B cell (primary cell): ENCODE measurements at regions not wholly inside any gene's neighbourhood (a gene's known extent, or its start where the extent isn't known, plus 50 kb on each side); places are given as distances from the start of the nearest gene placed in this dataset.

Experiments
- ATAC-seq: fragments of 200-7000 bp; cut with Tn5 transposase; one replicate; pipeline ENCODE4 v1.10.0; 2021; ENCODE audit warnings: low read depth, mild to moderate bottlenecking, moderate number of reproducible peaks, moderate library complexity
- CTCF ChIA-PET: fragments of 350-600 bp; sonication (Branson Sonifier 250); formaldehyde crosslinking; loops from one replicate; lab custom pipeline; 2021; ENCODE audit warnings: antibody characterized with exemption, inconsistent platforms; lab: Charles Lee
- POLR2A ChIA-PET: fragments of 350-600 bp; sonication (Branson Sonifier 250); formaldehyde crosslinking; loops from one replicate; lab custom pipeline; 2021; ENCODE audit warnings: antibody characterized with exemption; lab: Charles Lee
- DNase-seq: peaks from one replicate; pipeline ENCODE4 v3.0.0; 2013
- H2AFZ ChIP-seq: 2 replicates; pipeline ENCODE4 v1.6.1; 2012; ENCODE audit warnings: mild to moderate bottlenecking, low read depth, low read length; ENCODE audit not compliant: insufficient read depth, poor library complexity, severe bottlenecking
- H3K27ac ChIP-seq, 2 donors: 1 replicate in 1 of 2; 2 replicates in 1 of 2; pipeline ENCODE4 v1.5.1; 2012 to 2013; ENCODE audit warnings: low read length in 2 of 2, mild to moderate bottlenecking in 2 of 2, moderate library complexity in 1 of 2
- H3K27me3 ChIP-seq, 4 experiments: fragments of 200-600 bp in 1 of 4; sonication (generic) in 1 of 4; replicated peaks in 1 of 4; 1 replicate in 2 of 4; 2 replicates in 2 of 4; pipeline versions ENCODE4 v1.6.1 to v1.7.0; 2013 to 2016; ENCODE audit warnings: low read length in 3 of 4, mild to moderate bottlenecking in 2 of 4, mixed read lengths in 1 of 4, moderate library complexity in 1 of 4; ENCODE audit not compliant: insufficient read depth in 4 of 4, control insufficient read depth in 3 of 4; ENCODE audit errors: control extremely low read depth in 1 of 4
- H3K36me3 ChIP-seq, 2 experiments: replicated peaks in 1 of 2; 1 replicate in 1 of 2; 2 replicates in 1 of 2; pipeline versions ENCODE4 v1.6.1 to v1.7.1; 2013; ENCODE audit warnings: low read length in 1 of 2; ENCODE audit not compliant: insufficient read depth in 2 of 2, control insufficient read depth in 1 of 2; ENCODE audit errors: control extremely low read depth in 1 of 2, extremely low read depth in 1 of 2
- H3K4me1 ChIP-seq, 2 donors: fragments of 200-600 bp in 1 of 2; sonication (generic) in 1 of 2; 1 replicate in 1 of 2; 2 replicates in 1 of 2; pipeline versions ENCODE4 v1.5.1 to v1.6.1; 2013 to 2017; ENCODE audit warnings: low read length in 2 of 2; ENCODE audit not compliant: control insufficient read depth in 2 of 2, insufficient read depth in 2 of 2
- H3K4me2 ChIP-seq: replicated peaks from 2 replicates; pipeline ENCODE3; 2012; ENCODE audit warnings: mild to moderate bottlenecking, low read depth, low read length; ENCODE audit not compliant: poor library complexity, severe bottlenecking
- H3K4me3 ChIP-seq, 5 experiments: fragments of 200-600 bp in 1 of 5; sonication (generic) in 1 of 5; 1 replicate in 3 of 5; 2 replicates in 2 of 5; pipeline versions ENCODE4 v1.5.1 to v1.7.0; 2011 to 2016; ENCODE audit warnings: low read length in 4 of 5, mild to moderate bottlenecking in 4 of 5, low read depth in 2 of 5, control low read depth in 1 of 5, moderate library complexity in 1 of 5; ENCODE audit not compliant: insufficient read depth in 1 of 5; ENCODE audit errors: control extremely low read depth in 1 of 5, extremely low read depth in 1 of 5
- H3K79me2 ChIP-seq: fragments of 200-600 bp; sonication (generic); one replicate; pipeline ENCODE4 v1.6.0; 2016; ENCODE audit warnings: low read length; ENCODE audit not compliant: control insufficient read depth, insufficient read depth
- H3K9ac ChIP-seq: fragments of 200-600 bp; sonication (generic); 2 replicates; pipeline ENCODE4 v1.6.1; 2017; ENCODE audit warnings: mild to moderate bottlenecking, low read length, moderate library complexity
- H3K9me3 ChIP-seq, 3 donors: one replicate each; pipeline versions ENCODE4 v1.6.1 to v1.7.1; 2013; ENCODE audit warnings: low read length in 2 of 3; ENCODE audit not compliant: control insufficient read depth in 2 of 3, insufficient read depth in 1 of 3; ENCODE audit errors: control extremely low read depth in 1 of 3
- H4K20me1 ChIP-seq: 2 replicates; pipeline ENCODE4 v1.6.0; 2012; ENCODE audit warnings: mild to moderate bottlenecking, low read length; ENCODE audit not compliant: insufficient read depth, control insufficient read depth, poor library complexity, severe bottlenecking
- H3K27ac Mint-ChIP-seq: one replicate; pipeline ENCODE4 v1.8.0; 2021; ENCODE audit warnings: mixed read lengths
- H3K27me3 Mint-ChIP-seq: one replicate; pipeline ENCODE4 v1.8.0; 2021; ENCODE audit warnings: mixed read lengths
- H3K4me1 Mint-ChIP-seq: one replicate; pipeline ENCODE4 v1.8.0; 2021; ENCODE audit warnings: mixed read lengths
- H3K4me3 Mint-ChIP-seq: one replicate; pipeline ENCODE4 v1.8.0; 2021; ENCODE audit warnings: mixed read lengths
- H3K9me3 Mint-ChIP-seq: one replicate; pipeline ENCODE4 v1.8.0; 2022; ENCODE audit warnings: mixed read lengths; ENCODE audit not compliant: insufficient read depth
- EZH2 ChIP-seq: IDR thresholded peaks from 2 replicates; pipeline ENCODE4 v1.6.1; 2012; ENCODE audit warnings: borderline replicate concordance, low read depth, mild to moderate bottlenecking, moderate library complexity, low read length; ENCODE audit not compliant: insufficient read depth, poor library complexity, severe bottlenecking
- WGBS: methylation state at CpG from one replicate; pipeline ENCODE4 v1.1.5; 2013; ENCODE audit warnings: missing lambda C conversion rate; ENCODE audit not compliant: insufficient coverage; 5-methylcytosine and 5-hydroxymethylcytosine counted together
- intact Hi-C: fragments of 100-400 bp; cut with micrococcal nuclease; formaldehyde crosslinking; loops from one replicate; pipeline ENCODE4 v1.10.0; 2022
- TF ChIP-seq, protein P1 (sequence below): fragments of 200-600 bp; IDR thresholded peaks from one replicate; pipeline ENCODE4 v1.8.0; 2022; ENCODE audit warnings: antibody characterized with exemption, mild to moderate bottlenecking

DNA sequence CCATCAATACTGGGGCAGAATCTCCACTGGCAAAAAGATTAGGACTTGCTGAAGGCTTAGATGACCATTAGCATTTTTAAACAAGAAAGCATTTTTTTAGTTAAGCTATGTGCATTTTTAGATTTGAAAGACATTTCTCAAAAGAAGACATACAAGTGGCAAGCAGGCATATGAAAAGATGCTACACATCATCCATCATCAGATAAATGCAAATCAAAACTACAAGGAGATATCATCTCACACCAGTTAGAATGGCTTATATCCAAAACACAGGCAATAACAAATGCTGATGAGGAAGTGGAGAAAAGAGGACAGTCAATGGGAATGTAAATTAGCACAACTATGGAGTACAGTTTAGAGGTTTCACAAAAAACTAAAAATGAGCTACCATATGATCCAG is 195.6 kb upstream of the TNC start:
- H3K4me1 ChIP-seq, result no peaks in the 10 kb centered on the region
- no peak overlapping the region for H3K27ac Mint-ChIP-seq
- intact Hi-C loops, result no loop called here
- POLR2A ChIA-PET, result no interaction called here
- no peak overlapping the region for H3K4me2 ChIP-seq
- no peaks in the 10 kb centered on the region for H3K36me3 ChIP-seq
- H3K9me3 ChIP-seq, result no peaks in the 10 kb centered on the region
- no peaks in the 10 kb centered on the region for H3K4me1 Mint-ChIP-seq
- H3K79me2 ChIP-seq, result no peaks in the 10 kb centered on the region
- CTCF ChIA-PET, result no interaction called here
- no peak overlapping the region for H2AFZ ChIP-seq
- no peak for DNase-seq
- H3K9me3 Mint-ChIP-seq, result peaks cover 1% of the 10 kb centered on the region
- H3K9ac ChIP-seq, result no peak overlapping the region
- no peak overlapping the region for H3K27ac ChIP-seq
- no peaks in the 10 kb centered on the region for H3K27me3 ChIP-seq
- H3K4me3 Mint-ChIP-seq, result no peak overlapping the region
- H3K27me3 Mint-ChIP-seq, result no peaks in the 10 kb centered on the region
- no peak for ATAC-seq
- H4K20me1 ChIP-seq, result no peaks in the 10 kb centered on the region
- no peak for TF ChIP-seq EZH2
- TF ChIP-seq, protein P1, sequence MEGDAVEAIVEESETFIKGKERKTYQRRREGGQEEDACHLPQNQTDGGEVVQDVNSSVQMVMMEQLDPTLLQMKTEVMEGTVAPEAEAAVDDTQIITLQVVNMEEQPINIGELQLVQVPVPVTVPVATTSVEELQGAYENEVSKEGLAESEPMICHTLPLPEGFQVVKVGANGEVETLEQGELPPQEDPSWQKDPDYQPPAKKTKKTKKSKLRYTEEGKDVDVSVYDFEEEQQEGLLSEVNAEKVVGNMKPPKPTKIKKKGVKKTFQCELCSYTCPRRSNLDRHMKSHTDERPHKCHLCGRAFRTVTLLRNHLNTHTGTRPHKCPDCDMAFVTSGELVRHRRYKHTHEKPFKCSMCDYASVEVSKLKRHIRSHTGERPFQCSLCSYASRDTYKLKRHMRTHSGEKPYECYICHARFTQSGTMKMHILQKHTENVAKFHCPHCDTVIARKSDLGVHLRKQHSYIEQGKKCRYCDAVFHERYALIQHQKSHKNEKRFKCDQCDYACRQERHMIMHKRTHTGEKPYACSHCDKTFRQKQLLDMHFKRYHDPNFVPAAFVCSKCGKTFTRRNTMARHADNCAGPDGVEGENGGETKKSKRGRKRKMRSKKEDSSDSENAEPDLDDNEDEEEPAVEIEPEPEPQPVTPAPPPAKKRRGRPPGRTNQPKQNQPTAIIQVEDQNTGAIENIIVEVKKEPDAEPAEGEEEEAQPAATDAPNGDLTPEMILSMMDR, result no peak
- H3K4me3 ChIP-seq, result no peak overlapping the region

DNA sequence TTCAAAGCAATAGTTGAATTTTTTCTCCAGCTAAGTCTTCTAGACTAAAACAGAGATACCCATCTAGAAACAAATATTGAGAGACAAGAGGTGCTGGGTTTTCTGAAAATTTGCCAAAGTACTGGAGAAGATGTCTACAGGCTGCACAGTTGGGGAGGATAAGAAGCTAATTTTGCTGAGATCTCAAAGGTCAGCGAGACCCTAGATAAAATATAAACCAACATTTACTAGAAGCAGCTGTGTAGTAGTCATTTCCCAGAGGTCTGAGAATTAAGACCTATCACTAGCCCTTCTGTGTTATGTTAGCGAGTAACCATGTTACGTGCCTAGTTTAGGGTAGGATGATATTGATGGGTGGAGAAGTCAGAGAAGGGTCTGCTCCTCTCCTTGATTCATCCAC is 208.5 kb upstream of the TNC start:
- H4K20me1 ChIP-seq, result no peaks in the 10 kb centered on the region
- ChIA-PET CTCF (no interaction called here), POLR2A (no interaction called here)
- DNase-seq (no peak), ATAC-seq (no peak)
- Mint-ChIP-seq H3K4me3 (no peak overlapping the region), H3K4me1 (no peaks in the 10 kb centered on the region), H3K27ac (no peak overlapping the region), H3K9me3 (no peaks in the 10 kb centered on the region), H3K27me3 (no peaks in the 10 kb centered on the region)
- no peak overlapping the region for H3K4me2 ChIP-seq
- no peak overlapping the region for H3K9ac ChIP-seq
- no peak overlapping the region for H2AFZ ChIP-seq
- H3K36me3 ChIP-seq, result no peaks in the 10 kb centered on the region
- no peak overlapping the region for H3K4me3 ChIP-seq
- no CpG with 5 or more reads among the region's 3 CpGs for WGBS
- no peaks in the 10 kb centered on the region for H3K4me1 ChIP-seq
- no peak for TF ChIP-seq EZH2
- TF ChIP-seq, protein P1, result no peak
- no peaks in the 10 kb centered on the region for H3K9me3 ChIP-seq
- H3K27ac ChIP-seq, result no peak overlapping the region
- intact Hi-C loops, result no loop called here
- no peaks in the 10 kb centered on the region for H3K79me2 ChIP-seq
- H3K27me3 ChIP-seq, result peaks cover 0 to 3% (median 0%) of the 10 kb centered on the region in 4 experiments
